ENCODE measurements at regions not wholly inside any gene's neighbourhood (a gene's known extent, or its start where the extent isn't known, plus 50 kb on each side); places are given as distances from the start of the nearest gene placed in this dataset.
"Not testable (repeated sequence)": the region's sequence is repeated elsewhere in the genome, so short reads cannot be mapped to it uniquely, and the experiment has no call there.

DNA sequence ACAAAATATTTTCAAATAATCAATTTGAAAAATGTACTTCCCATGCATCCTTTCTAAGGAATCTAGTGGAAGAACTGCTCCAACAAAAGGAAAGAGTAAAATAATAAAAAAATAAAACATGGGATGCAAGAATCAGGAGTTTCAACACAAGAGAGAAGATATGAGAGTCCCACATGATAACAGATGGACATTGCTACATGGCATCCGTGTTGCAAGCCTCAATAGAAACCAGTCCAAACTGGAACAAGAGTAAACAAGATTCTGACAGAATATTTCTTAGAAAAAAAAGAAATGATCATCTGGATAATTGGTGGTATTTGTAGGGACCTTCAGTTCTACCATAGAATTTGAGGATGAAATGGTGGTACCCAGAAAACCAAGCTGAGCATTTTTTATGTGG is 186.8 kb downstream of the FRK start:
- ATAC-seq (no peak), DNase-seq (no peak)
- intact Hi-C loops (cut with DNase I): no loop called here

GRCh38 chr6:115870464-115870863 is 190.2 kb downstream of the FRK start:
- no peak for DNase-seq
- no peak for ATAC-seq
- intact Hi-C loops (cut with DNase I): no loop called here

DNA sequence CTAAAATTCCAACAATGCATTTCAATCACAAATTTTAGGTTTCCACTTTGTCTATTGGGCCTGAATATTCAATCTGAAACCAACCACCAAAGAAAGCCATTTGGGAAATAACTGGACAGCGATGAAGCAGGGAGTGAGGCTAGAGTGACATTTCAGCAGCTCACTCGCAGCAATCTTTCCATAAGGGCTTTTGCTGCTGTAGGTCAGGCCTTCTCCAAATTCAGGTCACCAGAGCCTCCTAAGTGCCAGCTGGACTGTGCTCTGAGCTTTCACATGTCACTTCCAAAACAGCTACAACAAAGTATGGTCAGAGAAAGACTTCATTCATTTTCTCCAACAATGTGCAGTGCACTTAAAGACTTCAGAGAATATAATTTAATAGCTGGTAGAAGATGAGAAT is 194.8 kb downstream of the FRK start:
- intact Hi-C loops (cut with DNase I): no loop called here
- ATAC-seq: peak in 1 of 2 donors; percentile 65
- DNase-seq: no peak

DNA sequence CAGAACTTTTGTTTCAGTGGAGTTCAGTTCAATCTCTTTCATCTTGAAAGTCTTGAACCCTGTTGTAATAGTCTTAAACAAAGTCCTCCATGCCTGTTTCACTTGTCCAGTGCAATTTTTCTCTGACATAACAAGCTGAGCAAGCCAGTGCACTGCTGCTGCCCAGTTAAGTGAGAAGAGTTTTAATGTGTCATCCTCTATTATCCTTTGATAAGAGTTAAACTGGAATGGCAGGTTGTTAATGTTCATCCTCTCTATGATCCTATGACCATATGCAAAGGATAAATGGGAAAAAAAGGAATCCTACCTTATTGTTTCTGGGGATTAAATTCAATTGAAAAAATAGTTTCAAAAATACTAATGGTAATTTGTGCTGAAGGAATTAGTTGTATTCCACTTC is 197.5 kb downstream of the FRK start:
- ATAC-seq (no peak), DNase-seq (no peak)
- intact Hi-C loops (cut with DNase I): no loop called here

DNA sequence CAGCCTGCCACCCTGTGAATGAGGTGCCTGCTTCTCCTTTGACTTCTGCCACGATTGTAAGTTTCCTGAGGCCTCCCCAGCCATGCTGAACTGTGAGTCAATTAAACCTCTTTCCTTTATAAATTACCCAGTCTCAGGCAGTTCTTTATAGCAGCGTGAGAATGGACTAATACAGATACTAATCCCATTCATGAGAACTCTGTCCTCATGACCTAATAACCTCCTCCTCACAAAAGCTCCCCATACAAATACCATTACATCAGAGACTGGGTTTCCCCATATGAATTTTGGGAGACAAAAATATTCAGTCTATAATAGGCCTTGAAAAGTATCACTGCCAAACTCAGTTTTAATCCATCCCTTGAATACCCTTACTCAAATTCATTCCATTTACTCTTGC is 199.0 kb downstream of the FRK start:
- ATAC-seq; DNase-seq; intact Hi-C loops (cut with DNase I): not testable (repeated sequence)

GRCh38 chr6:115859577-115859976 is 201.1 kb downstream of the FRK start:
- ATAC-seq; DNase-seq; intact Hi-C loops (cut with DNase I): not testable (repeated sequence)

DNA sequence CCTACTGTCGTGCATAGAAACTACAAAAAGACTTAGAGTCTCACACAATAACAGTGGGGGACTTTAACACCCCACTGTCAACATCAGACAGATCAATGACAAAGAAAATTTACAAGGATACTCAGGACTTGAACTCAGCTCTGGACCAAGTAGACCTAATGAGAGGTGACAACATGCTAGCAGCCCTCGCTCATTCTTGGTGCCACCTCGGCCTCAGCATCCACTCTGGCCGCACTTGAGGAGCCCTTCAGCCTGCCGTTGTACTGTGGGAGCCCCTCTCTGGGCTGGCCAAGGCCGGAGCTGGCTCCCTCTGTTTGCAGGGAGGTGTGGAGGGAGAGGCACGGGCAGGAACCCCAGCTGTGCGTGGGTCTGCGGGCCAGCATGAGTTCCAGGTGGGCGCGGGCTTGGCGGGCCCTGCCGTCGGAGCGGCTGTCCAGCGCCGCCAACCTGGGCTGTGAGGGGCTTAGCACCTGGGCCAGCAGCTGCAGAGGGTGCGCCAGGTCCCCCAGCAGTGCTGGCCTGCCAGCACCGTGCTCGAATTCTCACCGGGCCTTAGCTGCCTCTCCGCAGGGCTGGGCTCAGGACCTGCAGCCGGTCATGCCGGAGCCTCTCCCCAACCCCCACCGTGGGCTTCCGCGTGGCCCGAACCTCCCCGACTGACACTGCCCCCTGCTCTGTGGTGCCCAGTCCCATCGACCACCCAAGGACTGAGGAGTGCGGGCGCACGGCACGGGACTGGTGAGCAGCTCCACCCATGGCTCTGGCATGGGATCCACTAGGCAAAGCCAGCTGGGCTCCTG is 205.6 kb downstream of the FRK start:
- DNase-seq: no peak
- intact Hi-C loops (cut with DNase I): no loop called here
- ATAC-seq: no peak

DNA sequence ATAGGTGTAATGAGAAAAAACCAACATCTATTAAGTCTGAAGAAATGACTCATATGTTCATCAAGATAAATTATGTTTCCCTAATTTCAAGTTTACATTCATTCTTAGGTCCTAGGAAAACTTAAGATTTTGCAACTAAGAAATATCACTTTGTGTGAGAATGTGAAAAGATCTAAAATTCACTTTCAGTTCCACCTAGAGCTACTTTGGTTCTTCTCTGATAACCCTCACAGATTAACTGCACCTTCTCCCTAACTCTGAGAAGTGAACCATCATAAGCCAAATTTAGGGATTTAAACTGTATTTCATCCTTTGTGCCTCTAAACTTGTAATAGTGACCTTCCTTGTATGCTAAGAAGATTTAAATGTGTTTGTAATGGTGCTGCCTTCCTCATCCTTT is 213.0 kb downstream of the FRK start:
- DNase-seq: no peak
- ATAC-seq: no peak
- intact Hi-C loops (cut with DNase I): no loop called here

GRCh38 chr6:115843945-115844344 is 216.7 kb downstream of the FRK start:
- ATAC-seq (no peak), DNase-seq (no peak)
- intact Hi-C loops (cut with DNase I): no loop called here

DNA sequence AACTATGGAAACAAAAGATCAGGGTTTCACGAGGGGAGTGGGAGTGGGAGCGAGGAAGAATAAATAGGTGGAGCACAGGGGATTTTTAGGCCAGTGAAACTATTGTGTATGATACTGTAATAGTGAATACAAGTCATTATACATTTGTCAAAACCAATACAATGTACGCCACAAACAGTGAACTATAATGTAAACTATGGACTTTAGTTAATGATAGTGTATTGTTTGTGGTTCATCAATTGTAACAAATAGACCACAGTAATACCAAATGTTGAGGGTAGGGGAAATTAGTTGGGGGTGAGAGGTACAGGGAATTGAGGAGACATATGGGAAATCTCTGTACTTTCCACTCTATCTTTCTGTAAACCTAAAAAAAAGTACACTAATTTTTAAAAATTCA is 218.4 kb downstream of the FRK start:
- intact Hi-C loops (cut with DNase I): no loop called here
- no peak for ATAC-seq

GRCh38 chr6:115839583-115840181 is 221.0 kb downstream of the FRK start:
- DNase-seq: no peak
- intact Hi-C loops (cut with DNase I): no loop called here
- ATAC-seq: no peak

More for the DNA sequence above, 218.4 kb downstream of the FRK start:
- DNase-seq: no peak

GRCh38 chr6:115838763-115839401 is 221.8 kb downstream of the FRK start:
- intact Hi-C loops (cut with DNase I): no loop called here
- ATAC-seq (no peak), DNase-seq (no peak)

DNA sequence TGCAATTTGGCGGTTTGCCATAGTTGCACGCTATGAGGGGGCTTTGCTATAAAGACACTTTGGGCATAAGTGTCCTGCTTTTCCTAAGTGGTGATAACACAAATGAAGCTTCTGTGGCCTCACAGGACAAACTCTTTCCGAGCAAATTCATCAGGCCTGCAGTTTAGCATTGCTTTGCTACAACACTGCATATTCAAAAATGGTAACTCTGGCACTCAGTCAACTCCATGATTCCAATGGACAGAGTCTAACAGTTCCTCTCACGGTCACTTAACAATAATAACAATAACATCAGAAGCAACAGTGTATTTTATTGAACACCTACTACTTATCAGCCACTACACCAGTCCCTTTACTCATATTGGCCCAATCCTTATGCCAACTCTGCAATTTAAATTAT is 222.5 kb downstream of the FRK start:
- intact Hi-C loops (cut with DNase I): no loop called here
- ATAC-seq: no peak

GRCh38 chr6:115836374-115836773 is 224.3 kb downstream of the FRK start:
- ATAC-seq; intact Hi-C loops (cut with DNase I); DNase-seq: not testable (repeated sequence)

More for the DNA sequence above, 222.5 kb downstream of the FRK start:
- no peak for DNase-seq

DNA sequence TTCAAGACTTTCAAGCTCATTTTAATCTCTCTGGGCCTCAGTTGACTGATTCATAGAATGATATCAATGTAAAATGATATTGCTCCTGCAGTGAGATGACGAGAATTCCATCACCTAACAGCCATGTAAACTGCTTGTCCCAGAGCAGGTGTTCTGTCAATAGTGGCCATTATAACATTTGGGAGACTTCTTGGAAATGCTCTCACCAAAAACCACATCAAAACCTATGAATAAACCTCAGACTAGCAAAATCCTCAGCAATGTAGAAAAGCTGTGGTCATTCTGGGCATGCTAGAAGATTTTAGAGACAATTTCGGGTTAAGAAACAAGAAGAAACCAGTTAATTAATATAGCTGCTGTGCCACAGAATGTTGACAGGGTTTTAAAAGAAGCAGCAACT is 225.4 kb downstream of the FRK start:
- intact Hi-C loops (cut with DNase I): no loop called here
- DNase-seq: no peak
- ATAC-seq: no peak

DNA sequence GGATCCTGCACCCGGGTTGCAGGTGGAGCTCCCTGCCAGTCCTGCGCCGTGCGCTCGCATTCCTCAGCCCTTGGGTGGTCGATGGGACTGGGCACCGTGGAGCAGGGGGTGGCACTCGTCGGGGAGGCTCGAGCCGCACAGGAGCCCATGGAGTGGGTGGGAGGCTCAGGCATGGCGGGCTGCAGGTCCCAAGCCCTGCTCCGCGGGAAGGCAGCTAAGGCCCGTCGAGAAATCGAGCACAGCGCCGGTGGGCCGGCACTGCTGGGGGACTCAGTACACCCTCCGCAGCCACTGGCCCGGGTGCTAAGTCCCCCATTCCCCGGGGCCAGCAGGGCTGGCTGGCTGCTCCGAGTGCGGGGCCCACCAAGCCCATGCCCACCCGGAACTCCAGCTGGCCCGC is 226.1 kb downstream of the FRK start:
- intact Hi-C loops (cut with DNase I); ATAC-seq; DNase-seq: not testable (repeated sequence)

DNA sequence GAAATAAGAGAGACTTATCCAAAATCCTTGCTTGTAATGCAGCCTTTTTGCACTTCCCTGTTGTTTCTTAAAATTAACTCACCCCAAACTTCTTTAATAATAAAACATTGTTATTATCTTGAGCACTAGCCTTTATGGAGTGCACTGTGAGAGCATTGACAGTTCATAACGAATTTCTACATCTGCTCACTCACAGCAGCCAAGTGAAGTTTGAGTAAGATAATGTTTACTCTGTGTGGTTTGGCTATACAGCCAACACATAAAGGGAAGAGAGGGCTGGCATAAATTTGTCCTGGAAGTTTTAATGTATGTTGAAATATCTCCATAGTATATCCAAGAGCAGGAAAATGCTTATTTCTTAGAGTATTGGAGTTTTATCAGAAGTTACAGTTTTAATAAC is 227.9 kb downstream of the FRK start:
- intact Hi-C loops (cut with DNase I): no loop called here
- no peak for DNase-seq
- ATAC-seq: no peak

DNA sequence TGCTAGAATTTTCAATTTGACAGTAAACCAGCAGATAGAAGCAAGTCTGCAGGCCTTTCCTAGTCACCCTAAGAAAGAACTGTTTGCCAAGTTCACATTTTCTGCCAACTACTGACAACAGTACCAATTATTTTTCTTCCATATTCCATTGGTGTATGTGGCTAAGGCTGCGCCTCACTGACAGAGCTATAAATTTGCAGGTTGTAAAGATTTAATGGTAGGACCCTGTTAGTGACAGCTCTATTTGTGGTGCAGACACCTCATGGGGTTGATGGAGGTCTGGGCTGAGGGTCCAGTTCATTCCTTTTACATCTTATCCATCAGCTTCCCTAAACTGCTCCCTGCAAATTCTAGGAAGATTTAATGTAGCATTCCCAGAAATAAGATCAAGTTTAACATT is 228.5 kb downstream of the FRK start:
- ATAC-seq (no peak), DNase-seq (no peak)
- intact Hi-C loops (cut with DNase I): no loop called here

DNA sequence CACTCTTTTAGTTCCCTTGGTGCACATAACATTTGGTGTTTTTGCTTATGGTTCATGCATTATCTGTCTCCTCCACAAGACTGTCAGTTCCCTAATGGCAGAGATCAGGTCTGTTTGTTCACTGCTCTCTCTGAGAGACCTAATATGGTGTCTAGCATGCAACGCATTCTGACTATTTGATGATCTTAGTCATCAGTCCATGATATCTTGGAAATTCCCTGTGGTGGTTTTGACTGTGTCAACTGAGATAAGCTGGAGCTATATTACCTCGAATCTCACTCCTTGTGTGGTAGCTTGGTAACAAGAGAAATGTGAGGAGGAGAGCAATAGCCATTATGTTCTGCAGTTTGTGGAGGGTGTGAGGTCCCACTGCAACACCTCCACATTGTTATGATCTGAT is 229.8 kb downstream of the FRK start:
- DNase-seq (no peak), ATAC-seq (no peak)
- intact Hi-C loops (cut with DNase I): no loop called here

GRCh38 chr6:115821798-115822197 is 238.9 kb downstream of the FRK start:
- no peak for DNase-seq
- no peak for ATAC-seq
- intact Hi-C loops (cut with DNase I): no loop called here

GRCh38 chr6:115819506-115819905 is 241.2 kb downstream of the FRK start:
- DNase-seq (no peak), ATAC-seq (no peak)
- intact Hi-C loops (cut with DNase I): no loop called here

Measured in left cardiac atrium (tissue), 4 donors.